ENCODE measurements at regions not wholly inside any gene's neighbourhood (a gene's known extent, or its start where the extent isn't known, plus 50 kb on each side); places are given as distances from the start of the nearest gene placed in this dataset.
"Not testable (repeated sequence)": the region's sequence is repeated elsewhere in the genome, so short reads cannot be mapped to it uniquely, and the experiment has no call there.

DNA sequence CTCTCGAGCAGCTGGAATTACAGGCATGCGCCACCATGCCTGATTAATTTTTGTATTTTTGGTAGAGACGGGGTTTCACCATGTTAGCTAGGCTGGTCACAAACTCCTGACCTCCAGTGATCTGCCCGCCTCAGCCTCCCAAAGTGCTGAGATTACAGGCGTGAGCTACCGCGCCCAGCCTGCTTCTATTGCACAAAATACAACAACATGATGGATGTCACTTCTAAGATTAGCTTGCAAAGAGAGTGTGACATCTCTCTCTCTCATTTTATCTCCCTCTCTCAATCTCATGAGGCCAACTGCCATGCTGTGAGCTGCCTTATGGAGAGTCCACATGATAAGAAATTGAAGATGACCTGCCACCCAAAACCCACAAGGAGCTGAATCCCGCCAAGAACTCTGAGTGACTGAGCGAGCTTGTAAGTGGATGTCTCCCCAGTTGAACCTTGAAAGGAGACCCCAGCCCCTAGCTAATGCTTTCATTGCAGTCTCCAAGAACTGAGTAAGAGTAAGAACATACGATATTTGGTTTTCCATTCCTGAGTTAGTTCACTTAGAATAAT, 458.5 kb downstream of the RBFOX1 start:
- DNase-seq = no peak
- Histone ChIP-seq H3K27me3 (ENCODE audit: low read depth) (peaks cover 61% of the 10 kb centered on the region), H3K4me1 (no peaks in the 10 kb centered on the region), H3K4me3 (no peak overlapping the region), H3K36me3 (no peaks in the 10 kb centered on the region), H3K27ac (replicated peaks) (no peak overlapping the region), H3K9me3 (replicated peaks) (no peaks in the 10 kb centered on the region)
- TF ChIP-seq, protein P1, sequence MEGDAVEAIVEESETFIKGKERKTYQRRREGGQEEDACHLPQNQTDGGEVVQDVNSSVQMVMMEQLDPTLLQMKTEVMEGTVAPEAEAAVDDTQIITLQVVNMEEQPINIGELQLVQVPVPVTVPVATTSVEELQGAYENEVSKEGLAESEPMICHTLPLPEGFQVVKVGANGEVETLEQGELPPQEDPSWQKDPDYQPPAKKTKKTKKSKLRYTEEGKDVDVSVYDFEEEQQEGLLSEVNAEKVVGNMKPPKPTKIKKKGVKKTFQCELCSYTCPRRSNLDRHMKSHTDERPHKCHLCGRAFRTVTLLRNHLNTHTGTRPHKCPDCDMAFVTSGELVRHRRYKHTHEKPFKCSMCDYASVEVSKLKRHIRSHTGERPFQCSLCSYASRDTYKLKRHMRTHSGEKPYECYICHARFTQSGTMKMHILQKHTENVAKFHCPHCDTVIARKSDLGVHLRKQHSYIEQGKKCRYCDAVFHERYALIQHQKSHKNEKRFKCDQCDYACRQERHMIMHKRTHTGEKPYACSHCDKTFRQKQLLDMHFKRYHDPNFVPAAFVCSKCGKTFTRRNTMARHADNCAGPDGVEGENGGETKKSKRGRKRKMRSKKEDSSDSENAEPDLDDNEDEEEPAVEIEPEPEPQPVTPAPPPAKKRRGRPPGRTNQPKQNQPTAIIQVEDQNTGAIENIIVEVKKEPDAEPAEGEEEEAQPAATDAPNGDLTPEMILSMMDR (IDR thresholded peaks at IDR 0.05; ENCODE audit: borderline replicate concordance) = no peak
- intact Hi-C loops (cut with micrococcal nuclease) = no loop called here

DNA sequence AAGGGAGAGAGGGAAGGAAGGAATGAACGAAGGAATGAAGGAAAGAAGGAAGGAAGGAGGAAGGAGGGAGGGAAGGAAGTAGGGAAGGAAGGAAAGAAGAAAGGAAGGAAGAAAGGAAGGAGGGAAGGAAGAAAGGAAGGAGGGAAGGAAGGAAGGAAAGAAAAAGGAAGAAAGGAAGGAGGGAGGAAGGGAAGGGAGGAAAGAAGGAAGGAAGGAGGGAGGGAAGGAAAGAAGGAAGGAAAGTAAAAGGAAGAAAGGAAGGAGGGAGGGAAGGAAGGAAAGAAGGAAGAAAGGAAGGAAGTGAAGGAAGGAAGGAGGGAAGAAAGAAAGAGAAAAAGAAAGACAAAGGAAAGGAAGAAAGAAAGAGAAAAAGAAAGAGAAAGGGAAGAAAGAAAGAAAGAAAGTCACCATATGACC, 442.4 kb downstream of the RBFOX1 start:
- intact Hi-C loops (cut with micrococcal nuclease) = no loop called here
- no peak for DNase-seq

DNA sequence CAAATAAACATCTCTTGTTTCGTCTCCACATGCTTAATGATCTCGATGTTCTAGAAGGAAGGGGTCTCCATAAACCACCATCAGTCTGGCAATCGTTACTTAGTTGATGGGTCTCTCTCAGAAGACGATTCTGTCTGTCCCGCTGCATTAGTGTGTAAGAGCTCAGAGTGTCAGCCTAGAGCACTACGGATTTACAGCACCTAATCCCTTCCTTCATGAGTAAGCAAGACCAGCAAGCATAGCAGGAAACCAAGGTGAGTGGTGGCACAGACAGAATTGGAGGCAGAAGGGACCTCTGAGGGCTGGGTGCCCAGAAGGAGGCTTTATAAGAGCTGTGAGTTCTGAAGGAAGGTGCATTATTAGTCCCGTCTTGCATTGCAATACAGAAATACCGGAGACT, 440.1 kb downstream of the RBFOX1 start:
- Histone ChIP-seq H3K27ac (replicated peaks) (no peak overlapping the region), H3K9me3 (replicated peaks) (no peaks in the 10 kb centered on the region), H3K36me3 (no peaks in the 10 kb centered on the region), H3K4me1 (no peaks in the 10 kb centered on the region), H3K27me3 (ENCODE audit: low read depth) (peaks cover 25% of the 10 kb centered on the region), H3K4me3 (no peak overlapping the region)
- intact Hi-C loops (cut with micrococcal nuclease) = no loop called here
- TF ChIP-seq, protein P1 (IDR thresholded peaks at IDR 0.05; ENCODE audit: borderline replicate concordance) = no peak
- no peak for DNase-seq

More for the DNA sequence above, 442.4 kb downstream of the RBFOX1 start:
- H3K27me3 ChIP-seq (ENCODE audit: low read depth) = peaks cover 22% of the 10 kb centered on the region
- no peaks in the 10 kb centered on the region for H3K36me3 ChIP-seq
- no peaks in the 10 kb centered on the region for H3K4me1 ChIP-seq
- no peaks in the 10 kb centered on the region for H3K9me3 ChIP-seq (replicated peaks)
- H3K4me3 ChIP-seq = no peak overlapping the region
- H3K27ac ChIP-seq (replicated peaks) = no peak overlapping the region
- TF ChIP-seq, protein P1 (IDR thresholded peaks at IDR 0.05; ENCODE audit: borderline replicate concordance) = no peak

DNA sequence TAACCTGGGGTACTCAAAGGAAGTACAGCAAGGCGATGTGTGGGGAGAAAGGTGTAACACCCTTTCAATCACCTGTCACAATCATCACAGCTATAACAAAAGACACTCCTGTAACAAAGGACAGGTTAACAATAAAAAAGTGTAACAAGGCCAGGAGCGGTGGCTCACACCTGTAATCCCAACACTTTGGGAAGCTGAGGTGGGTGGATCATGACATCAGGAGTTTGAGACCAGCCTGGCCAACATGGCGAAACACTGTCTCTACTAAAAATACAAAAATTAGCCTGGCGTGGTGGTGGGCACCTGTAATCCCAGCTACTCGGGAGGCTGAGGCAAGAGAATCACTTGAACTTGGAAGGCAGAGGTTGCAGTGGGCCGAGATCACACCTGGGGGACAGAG, 436.4 kb downstream of the RBFOX1 start:
- DNase-seq; H3K36me3 ChIP-seq; intact Hi-C loops (cut with micrococcal nuclease); H3K4me3 ChIP-seq; H3K9me3 ChIP-seq (replicated peaks); H3K4me1 ChIP-seq; H3K27ac ChIP-seq (replicated peaks): not testable (repeated sequence)
- peaks cover 54% of the 10 kb centered on the region for H3K27me3 ChIP-seq (ENCODE audit: low read depth)

DNA sequence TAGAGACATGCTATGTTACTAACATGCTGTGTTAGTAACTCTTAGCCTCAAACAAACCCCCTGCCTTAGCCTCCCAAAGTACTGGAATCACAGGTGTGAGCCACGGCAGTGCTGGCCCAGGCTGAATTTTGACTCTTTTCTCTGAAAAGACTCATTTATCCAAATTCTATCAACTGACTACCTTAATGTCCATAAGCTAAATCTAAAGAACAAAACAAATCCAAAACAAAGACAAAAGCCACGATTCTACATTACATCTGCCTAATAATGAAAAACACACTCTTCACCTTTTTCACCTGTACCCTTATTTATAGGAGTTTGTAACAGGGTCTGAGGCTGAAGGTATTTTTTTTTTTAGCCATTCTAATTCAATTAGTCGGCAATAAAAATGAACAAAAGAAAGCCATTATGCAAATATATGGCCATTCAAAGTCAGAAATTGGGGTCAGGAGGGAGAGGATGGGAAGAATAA, 432.5 kb downstream of the RBFOX1 start:
- Histone ChIP-seq H3K27me3 (ENCODE audit: low read depth) (peaks cover 47% of the 10 kb centered on the region), H3K36me3 (no peaks in the 10 kb centered on the region), H3K4me3 (no peak overlapping the region), H3K9me3 (replicated peaks) (no peaks in the 10 kb centered on the region), H3K27ac (replicated peaks) (no peak overlapping the region), H3K4me1 (no peaks in the 10 kb centered on the region)
- no peak for DNase-seq
- TF ChIP-seq, protein P1 (IDR thresholded peaks at IDR 0.05; ENCODE audit: borderline replicate concordance) = no peak
- intact Hi-C loops (cut with micrococcal nuclease) = no loop called here

DNA sequence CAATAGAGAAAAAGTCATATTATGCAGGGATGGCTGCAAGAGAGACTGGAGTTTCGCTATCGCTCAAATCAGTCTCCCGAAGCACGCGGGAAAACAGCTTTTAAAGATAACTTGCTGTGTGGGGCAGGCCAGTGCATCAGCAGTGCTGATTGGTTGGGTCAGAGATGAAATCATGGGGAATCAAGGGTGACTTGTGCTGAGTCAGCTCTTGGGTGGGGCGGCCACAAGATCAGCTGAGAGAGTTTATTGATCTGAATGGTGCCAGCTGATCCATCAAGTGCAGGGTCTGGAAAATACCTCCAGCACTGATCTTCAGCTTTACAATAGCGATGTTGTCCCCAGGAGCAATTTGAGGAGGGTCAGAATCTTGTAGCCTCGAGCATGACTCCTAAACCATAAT, 430.5 kb downstream of the RBFOX1 start:
- Histone ChIP-seq H3K27me3 (ENCODE audit: low read depth) (peaks cover 36% of the 10 kb centered on the region), H3K27ac (replicated peaks) (no peak overlapping the region), H3K9me3 (replicated peaks) (no peaks in the 10 kb centered on the region), H3K4me1 (no peaks in the 10 kb centered on the region), H3K36me3 (no peaks in the 10 kb centered on the region), H3K4me3 (no peak overlapping the region)
- DNase-seq = no peak
- intact Hi-C loops (cut with micrococcal nuclease) = no loop called here
- TF ChIP-seq, protein P1 (IDR thresholded peaks at IDR 0.05; ENCODE audit: borderline replicate concordance) = no peak
